Medulla oblongata (tissue), 1 donor: ENCODE measurements at regions not wholly inside any gene's neighbourhood (a gene's known extent, or its start where the extent isn't known, plus 50 kb on each side); places are given as distances from the start of the nearest gene placed in this dataset.

Experiments used
- DNase-seq: peaks from one replicate; pipeline ENCODE4 v3.0.0-alpha.2; 2015; ENCODE audit errors: extremely low spot score

DNA sequence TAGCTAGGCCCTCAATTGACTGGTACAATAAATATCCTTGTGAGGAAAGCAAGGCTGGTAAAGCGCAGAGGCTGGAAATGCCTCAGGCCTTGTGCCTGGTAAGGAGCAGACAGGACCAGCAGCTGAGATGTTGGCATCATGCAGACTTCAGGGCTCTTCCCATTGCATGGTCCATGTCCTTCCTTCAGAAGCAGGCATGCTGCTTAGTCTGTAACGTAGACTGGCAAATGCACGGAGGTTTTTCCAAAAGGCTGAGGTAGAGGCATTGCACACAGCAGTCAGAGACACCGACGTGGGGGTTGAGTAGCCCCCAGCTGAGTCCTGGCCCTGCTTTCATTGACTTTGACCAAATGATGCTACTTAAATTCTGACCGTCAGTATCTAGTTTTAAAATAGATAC, 87.1 kb downstream of the ADRB2 start:
- DNase-seq, result no peak

DNA sequence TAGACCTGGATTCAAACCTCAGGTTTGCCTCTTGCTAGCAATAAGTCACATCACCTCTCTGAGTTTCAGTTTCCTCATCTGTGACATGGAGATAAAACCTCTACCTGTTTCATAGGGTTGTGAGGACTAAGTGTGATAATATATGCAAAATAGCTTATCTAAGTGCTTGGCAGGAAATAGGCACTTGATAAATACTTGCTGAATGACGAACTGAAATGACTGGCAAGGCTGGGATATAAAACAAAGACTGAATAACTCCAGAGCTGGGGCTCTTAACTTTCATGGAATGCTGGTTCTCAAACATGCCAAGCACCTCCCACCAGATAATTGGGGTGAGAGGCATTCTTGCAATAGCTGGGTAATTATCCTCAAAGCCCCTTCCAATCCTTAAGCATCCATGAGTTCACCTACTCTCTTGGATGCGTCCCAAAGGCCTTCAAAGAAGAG, 87.6 kb downstream of the ADRB2 start:
- no peak for DNase-seq

DNA sequence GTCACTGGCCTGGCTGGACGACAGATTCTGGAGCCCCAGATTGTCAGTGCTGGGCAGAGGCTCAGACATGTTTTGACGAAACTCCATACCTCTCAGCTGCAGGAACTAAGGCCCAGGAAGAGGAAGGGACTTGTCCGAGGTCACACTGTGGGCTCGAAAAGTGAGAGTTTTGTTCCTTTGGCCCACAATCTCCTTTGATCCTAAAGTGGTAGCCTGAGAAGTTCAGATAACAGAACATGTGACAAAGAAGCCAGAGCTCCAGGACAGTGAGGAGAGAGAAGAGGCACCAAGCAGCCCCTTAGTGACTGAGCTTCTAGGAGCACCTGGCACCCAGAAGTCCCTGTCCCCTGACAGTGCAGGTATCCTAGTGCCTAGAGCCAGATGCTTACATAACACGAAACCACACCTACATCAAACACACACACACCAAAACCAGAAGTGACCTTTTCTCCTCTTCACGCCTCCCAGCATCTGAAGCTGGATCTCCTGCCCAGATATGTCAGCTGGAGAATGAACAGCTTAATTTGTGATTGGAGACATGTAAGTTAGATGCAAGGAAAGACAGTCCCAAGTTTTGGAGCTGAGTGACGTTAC, 88.9 kb downstream of the ADRB2 start:
- DNase-seq, result no peak

DNA sequence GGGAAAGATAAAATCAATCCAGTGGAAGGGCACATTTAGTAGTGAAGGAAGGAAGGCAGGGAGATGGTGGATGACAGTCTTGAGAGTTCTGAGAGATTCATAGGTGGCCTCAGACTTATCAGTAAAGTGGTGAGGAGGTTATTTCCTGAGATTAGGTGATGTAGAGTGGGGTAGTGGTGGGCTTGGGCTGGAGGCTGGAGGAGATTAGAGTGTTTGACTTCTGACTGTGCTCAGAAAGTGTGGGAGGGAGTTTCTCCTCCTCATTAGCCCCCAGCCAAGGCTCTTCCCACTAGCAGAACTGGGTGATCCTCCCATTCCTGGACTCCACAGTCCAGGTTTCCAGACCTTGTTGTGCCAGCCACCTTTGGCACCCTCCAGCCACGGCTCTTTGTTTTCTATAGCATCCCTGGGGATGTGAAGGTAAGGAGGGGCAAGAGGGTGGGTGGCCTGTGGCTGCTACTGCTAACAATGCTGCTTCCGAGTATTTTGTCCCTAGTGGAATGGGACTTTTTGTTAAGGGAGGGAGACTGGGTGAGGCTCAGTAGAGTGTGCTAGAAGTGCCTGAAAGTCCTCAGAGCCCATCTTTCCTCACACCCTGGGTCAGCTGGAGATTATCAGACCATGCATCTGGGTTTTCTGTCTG, 94.4 kb downstream of the ADRB2 start:
- no peak for DNase-seq

DNA sequence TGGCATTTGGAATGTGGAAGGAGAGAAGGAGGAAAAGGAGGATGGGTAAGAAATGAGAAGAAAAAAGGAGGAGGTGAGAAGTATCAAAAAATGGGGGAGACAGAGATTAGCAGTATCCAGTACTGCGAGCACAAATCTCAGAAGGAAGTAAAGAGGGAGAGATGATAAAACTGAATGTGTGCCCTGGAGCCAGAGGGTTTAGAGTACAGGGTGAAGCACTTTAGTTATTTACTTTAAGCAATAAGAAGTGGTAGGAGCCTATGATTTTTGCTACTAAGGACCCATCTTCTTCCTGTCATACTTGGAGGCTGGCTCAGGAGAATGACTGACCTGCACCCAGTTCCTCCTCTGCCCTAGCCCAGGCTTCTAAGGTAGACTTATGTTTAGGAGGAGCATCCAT, 94.9 kb downstream of the ADRB2 start:
- DNase-seq, result no peak

DNA sequence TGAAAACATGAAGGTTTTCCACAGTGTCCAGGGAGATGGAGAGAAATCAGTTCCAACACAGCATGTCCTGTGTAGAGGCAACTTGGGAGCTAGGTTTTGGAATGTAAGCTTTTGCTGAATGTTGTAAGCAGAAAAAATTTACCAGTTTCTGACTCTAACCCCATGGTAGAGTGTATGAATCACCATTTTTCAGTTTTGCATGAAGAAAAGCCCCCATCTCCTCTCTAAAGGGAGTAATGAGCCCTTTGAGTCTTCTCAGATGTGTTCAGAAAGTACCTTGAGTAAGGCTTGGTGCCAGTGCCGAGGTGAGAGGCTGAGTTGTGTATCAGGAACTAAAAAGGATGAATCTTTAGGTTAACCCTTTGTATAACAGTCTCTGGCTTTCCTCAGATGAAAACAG, 96.2 kb downstream of the ADRB2 start:
- DNase-seq, result no peak

DNA sequence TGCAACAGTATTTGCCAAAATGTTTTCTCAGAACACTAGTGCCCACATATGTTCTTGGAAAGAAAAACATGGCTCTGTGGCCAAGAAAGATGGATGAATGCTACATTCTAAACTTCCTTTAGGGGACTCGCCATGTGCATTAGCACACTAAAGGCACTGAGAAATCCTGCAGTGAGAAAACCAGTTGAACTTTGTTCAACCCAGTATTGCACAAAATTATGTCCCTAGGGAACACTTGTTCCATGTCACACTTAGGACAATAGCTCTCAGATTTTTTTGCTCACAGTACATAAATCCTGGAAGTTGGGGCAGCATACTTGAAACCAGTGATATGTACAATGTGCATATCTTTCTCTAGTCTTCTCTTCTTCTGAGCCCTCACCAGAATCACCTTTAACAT, 96.6 kb downstream of the ADRB2 start:
- no peak for DNase-seq

DNA sequence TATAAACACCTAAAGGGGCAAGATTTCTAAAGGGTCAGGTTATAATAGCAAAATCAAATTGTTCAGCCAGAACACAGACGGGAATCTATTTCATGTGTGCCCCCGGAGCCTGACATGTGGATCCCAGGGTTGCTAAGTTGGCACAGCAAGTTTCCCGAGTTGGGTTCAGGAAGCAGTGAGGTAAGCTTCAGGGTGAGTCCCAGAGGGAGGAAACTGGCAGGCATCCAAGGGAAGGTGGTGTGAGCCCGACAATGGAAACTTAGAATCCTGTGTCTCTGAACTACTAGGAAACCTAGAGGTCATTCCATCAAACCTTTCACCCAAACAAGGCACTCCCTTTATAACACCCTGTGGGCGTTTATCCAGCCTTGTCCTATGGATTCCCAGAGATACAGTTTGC, 98.4 kb downstream of the ADRB2 start:
- DNase-seq, result no peak

DNA sequence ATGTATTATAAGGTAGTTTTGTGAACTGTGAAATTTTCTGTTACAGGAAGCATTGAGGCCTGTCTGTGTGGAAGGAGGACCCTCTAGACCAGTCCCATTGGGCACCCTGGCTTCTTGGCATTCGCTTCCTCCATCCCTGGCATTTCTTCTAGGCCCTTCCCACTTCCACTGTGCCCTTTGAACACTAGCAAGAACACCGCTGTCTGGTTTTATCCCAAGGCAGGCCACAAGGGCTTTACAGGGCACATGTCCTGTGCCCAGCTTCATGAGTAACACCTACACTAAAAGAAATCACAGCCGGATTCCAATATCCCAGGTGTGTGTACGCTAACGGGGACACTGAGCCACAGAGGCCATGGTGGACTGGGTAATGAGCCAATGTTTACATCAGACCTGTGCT, 99.8 kb downstream of the ADRB2 start:
- DNase-seq, result no peak

DNA sequence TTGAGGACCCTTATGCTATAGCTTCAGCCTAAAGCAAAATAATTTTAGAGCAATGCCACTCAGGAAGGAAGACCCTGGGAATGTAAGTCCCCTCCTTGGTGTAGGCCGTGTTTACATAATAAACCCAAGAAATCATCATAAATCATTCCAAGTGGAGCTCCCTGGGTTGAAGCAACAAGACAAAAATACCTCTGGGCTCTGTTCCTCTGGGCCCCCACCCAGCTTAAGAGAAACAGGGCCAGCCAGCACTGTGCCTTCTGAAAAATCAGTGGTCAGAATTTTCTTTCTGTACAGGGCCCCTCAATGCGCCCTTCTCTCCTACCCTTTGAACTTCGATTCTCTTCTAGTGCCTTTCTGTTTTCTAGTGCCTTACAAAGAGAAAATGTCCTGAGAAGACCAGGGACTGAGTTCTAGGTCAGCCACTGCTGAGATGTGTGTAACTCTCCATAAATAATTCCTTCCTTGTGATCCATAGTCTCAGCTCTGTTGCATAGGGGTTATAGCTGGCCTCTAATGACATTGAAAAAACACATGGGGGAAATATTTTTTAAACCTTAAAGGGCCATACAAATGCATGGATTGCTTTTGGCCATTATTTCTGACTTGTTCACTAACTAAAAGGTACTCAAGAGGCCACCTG, 101.0 kb downstream of the ADRB2 start:
- DNase-seq, result no peak

DNA sequence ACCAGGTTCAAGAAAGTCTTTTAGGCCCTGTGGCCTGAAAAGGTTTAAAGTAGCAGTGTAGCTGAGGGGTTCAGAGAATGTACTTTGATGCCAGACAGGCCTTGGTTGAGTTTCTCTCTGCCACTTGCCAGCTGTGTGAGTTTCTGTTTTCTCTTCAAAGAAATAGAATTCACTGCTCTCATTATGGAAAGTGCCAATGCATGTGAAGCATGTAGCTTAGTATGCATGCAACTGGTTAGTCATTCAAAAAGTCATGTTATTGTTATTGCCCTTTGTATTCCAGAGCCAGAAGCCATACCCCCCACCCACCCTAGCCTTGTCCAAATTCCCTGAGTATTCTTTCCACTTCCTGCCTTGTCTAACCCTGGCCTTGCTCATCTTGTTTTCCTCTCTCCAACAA, 101.7 kb downstream of the ADRB2 start:
- DNase-seq, result no peak

DNA sequence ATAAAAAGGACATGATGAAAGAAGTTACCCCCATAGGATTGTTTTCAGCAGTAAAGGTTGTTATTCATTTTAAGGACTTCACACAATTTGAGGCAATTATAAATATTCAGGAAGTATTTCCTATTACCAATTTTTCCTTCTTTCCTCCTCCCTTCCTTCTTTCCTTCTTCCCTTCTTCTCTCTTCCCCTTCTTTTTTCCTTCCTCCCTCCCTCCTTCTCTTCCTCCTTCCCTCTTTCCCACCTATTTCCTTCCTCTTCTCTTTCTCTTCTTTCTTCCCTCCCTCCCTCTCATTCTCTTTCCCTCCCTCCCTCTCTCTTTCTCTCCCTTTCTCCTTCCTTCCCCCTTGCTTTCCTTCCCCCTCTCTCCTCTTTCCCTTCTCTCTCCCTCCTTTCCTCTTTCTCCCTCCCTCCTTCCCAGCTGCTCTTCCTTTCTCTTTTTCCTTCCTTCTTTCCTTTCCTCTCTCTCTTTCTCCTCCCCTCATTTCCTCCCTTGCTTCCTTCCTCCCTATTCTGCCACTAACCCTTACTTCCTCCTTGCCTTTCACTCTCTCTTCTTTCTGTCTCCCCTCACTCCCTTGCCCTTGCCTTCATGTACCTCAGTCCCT, 105.1 kb downstream of the ADRB2 start:
- no peak for DNase-seq

DNA sequence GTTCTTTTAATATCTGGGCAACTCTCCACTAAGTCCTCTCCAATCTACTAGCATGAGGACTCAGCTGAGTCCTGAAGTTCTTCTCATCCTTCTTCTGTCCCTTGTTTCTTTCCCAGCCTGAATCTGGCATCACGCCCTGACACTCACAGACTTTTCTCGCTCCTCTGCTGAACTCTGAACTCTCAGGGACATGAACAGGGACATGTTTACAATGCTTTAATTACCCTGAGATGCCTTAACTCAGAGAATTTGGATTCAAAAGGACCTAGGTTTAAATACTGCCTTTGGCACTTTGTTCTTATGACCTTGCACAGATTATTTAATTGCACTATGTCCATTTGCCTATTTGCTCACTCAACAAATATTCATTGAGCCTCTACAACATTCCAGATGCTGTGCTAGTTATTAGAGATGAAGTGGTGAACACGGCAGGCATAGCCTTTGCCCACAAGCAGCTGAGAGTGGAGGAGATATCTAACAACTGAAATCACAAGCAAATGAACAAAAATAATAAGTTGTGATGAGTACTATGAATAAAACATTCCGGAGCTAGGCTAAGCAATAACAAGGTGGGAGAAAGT, 106.0 kb downstream of the ADRB2 start:
- DNase-seq, result no peak

DNA sequence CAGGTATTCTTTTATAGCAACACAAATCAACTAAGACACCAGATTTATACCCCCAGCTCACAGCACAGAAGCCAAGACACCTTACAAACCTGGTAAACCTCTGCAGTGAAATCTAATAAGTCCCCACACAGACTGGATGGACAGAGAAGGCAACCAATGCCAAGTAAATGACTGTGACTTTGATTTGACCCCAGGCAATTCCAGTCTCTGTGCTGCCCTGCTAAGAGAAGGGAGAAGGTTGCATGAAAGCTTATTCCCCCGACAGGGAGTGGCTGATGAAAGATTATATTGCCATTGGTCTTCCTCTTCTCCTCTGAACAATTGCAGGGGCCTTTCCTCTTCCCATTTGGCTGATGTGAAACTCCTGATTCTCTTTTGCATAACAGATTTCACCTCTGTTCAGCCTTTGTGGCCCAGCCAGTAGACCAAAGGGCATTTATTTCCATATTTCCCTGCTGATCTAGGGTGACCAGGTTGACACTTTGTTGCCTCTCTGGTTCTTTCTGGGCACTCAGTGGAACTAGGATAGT, 107.6 kb downstream of the ADRB2 start:
- DNase-seq, result no peak

DNA sequence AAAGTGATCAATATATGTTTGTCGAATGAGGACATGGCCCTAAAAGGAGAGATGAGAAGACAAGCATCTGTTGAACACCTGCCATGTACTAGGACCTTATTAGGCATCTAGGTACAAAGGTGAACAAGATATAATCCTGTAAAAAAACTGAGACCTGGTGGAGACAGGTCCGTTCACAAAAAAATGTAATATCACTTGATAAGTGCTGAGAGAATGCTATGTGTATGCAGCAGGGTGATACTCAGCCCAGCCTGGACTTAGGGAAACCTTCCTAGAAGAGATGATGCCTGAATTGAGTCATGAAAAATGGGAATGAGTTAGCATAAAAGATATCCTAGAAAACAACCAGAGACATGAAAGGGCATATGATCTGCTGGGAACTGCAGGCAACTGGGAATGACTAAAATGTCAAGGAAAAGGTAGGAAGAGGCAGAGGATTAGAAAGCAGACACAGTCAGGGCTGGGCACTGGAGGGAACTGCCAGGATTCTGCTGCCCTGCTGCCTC, 108.5 kb downstream of the ADRB2 start:
- no peak for DNase-seq

DNA sequence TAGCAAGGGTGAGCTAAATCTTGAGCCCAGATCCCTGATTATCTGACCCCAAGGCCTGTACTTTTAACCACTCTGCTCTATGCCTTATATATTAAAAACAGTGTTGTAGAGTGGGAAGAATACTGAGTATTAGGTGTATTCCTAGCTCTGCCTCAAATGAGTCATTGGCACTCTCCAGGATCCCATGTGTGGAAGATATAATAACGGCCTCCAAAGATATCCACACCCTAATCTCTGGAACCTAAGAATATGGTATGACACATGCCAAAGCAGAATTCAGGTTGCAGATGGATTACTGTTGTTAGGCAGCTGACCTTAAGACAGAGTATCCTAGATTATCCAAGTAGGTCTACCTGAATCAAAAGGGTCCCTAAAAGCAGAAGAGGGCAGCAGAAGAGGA, 110.8 kb downstream of the ADRB2 start:
- no peak for DNase-seq

DNA sequence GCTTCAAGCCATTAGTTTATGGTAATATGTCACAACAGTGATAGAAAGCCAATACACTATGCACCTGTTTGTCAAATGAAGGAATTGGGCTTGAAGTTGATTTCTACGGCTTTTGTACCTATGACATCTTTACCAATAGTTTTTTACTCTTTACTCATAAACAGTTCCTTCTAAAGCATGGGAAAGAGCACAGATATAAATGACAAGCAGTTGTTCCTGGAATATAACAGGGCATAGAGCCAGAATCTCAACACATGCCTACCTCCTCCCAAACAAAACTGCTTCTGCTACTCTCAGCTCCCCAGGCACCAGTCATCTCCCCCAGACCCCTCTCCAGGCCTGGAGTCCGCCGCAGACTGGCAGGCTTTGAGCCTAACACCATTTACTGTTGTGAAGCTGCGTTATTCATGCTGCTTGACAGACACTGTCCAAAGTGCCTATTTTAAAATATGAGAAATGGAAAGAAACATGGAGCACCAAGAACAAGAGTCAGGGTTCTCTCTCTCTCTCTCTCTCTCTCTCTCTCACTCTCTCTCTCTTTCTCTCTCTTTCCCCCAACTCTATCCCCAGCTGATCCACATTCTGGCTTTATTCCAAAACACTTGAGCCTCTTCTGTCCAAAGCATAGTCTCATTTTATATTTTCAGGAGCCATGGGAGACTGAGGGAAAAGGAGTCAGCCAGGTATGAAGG, 111.6 kb downstream of the ADRB2 start:
- no peak for DNase-seq

DNA sequence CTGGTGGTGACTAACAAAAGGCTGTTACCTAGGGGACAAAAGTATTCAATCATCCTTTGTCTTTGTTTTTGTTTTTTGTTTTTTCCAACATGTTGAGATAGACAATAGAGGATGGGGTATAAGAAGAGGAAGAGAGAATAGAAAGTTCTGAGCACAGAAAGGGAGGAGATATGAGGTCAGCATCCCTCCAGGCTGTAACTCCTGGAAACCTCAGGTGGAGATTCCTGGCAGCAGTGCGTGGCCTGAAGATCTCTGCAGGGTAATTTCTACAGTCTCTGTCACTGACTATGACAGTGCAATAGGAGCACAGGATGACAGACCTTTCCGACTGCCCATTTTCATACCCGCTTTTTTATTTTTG, 112.1 kb downstream of the ADRB2 start:
- no peak for DNase-seq

DNA sequence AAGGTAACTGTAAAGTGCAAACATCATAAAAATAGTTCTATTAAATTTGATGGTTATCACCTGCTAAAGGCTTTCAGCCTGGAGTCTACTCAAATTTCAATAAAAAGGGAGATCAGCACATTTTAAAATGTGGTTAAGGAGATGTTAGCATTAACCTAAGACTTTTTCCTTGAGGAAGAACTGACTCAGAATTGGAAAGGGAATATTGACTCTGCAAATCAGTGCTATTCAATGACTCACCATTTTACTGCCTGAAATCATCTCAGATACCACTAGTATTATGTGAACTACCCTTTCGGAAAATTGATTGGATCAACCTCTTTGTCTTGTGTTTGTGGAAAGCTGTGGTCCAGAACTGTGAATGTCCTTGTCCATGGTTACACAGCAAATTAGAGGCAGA, 113.3 kb downstream of the ADRB2 start:
- no peak for DNase-seq

DNA sequence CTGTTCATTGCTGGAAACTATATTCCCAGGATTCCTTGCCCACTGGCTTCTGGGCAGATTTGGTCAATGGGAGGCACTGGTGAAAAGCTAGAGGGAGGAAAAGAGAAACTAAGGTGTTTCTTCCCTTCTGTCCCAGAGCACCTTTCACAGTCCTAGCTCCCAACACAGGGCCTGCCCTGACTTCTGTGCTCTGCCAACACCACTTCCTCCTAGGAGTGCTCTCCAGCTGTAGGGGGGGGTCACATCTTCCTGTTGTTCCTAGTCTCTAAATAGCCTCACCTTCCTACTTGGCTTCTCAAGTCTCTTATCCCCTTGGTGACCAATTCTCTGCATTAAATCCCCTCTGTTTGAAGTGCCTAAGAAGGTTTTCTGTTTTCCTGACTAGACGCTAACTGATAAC, 115.4 kb downstream of the ADRB2 start:
- DNase-seq, result no peak

DNA sequence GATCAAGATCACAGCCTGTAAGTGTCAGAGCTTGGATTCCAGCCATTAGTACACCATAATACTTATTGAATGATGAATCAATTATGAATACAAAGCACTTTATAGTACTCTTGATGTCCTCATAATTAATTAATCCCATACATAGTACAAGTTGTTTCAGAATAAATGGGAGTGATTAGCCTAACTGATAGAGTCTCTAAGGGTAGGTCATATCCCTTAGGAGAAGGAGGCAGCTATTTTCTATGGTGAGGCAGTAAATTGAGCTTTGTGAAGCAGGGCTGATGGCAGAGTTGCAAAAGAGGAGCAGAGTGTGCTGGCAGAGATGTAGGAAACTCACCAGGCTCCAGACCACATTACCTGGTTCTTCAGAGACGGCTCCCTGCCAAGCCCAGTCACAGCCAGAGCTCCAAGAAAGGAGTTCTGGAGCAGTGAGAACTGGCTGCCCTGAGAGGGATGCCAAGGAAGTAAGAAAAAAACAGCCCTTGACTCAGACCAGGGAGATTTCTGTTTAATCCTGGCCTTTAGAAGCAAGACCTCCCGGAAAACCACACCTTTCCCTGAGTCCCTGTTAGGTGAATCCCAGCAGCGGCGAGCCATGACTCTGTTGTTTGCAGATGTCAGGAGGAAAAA, 112.9 kb downstream of the SH3TC2 start:
- DNase-seq, result peak; percentile 67
